Left lung (tissue), 4 donors: ENCODE measurements at regions not wholly inside any gene's neighbourhood (a gene's known extent, or its start where the extent isn't known, plus 50 kb on each side); places are given as distances from the start of the nearest gene placed in this dataset.

ENCODE experiments used
- ATAC-seq: fragments of 200-7000 bp; cut with Tn5 transposase; one replicate; pipeline ENCODE4 v1.9.1; 2020; ENCODE audit warnings: moderate library complexity
- DNase-seq, 4 donors: peaks; one replicate each; pipeline ENCODE4 v3.0.0-alpha.2; 2013 to 2020
- H3K27ac ChIP-seq, 2 donors: fragments of 200-600 bp; sonication (generic) in 1 of 2; one replicate each; pipeline versions ENCODE4 v1.5.0 to v1.8.0; 2020 to 2021
- H3K27me3 ChIP-seq, 2 donors: fragments of 200-600 bp; sonication (generic) in 1 of 2; one replicate each; pipeline versions ENCODE4 v1.5.0 to v1.8.0; 2020 to 2021
- H3K36me3 ChIP-seq, 2 donors: fragments of 200-600 bp; sonication (generic) in 1 of 2; one replicate each; pipeline versions ENCODE4 v1.5.0 to v1.8.0; 2020 to 2021
- H3K4me1 ChIP-seq, 2 donors: fragments of 200-600 bp; one replicate each; pipeline ENCODE4 v1.8.0; 2021
- H3K4me3 ChIP-seq, 2 donors: fragments of 200-600 bp; sonication (generic) in 1 of 2; one replicate each; pipeline versions ENCODE4 v1.5.0 to v1.8.0; 2020 to 2021; ENCODE audit warnings: mild to moderate bottlenecking in 1 of 2
- H3K9me3 ChIP-seq, 2 donors: fragments of 200-600 bp; sonication (generic) in 1 of 2; one replicate each; pipeline versions ENCODE4 v1.5.0 to v1.8.0; 2020 to 2021
- CTCF ChIP-seq, 2 donors: fragments of 200-600 bp; sonication (generic) in 1 of 2; IDR thresholded peaks; one replicate each; pipeline versions ENCODE4 v1.5.0 to v1.8.0; 2021; ENCODE audit warnings: antibody characterized with exemption in 2 of 2
- intact Hi-C, 2 donors: fragments of 100-400 bp; cut with DNase I; formaldehyde crosslinking; loops; one replicate each; pipeline versions ENCODE4 v1.11.2 to v1.14.2; 2022
- donor health status: DM: no; HTN: yes; CAD: no.
- donor health status: DM: no; HTN: no; CAD: no.

- no peak overlapping the region for H3K4me3 ChIP-seq
- DNase-seq (no peak), ATAC-seq (no peak)
- intact Hi-C loops = no loop called here
- H3K27ac ChIP-seq = no peak overlapping the region
- no peaks in the 10 kb centered on the region for H3K36me3 ChIP-seq
- H3K9me3 ChIP-seq = no peaks in the 10 kb centered on the region
- TF ChIP-seq CTCF (IDR thresholded peaks at IDR 0.05) = no peak
- H3K4me1 ChIP-seq = no peaks in the 10 kb centered on the region
- no peaks in the 10 kb centered on the region for H3K27me3 ChIP-seq
These were observed 325.6 kb upstream of the USP15 start for GRCh38 chr12:61934564-61934963.

GRCh38 chr12:61939977-61940376 lies 320.2 kb upstream of the USP15 start:
- Histone ChIP-seq H3K27ac (no peak overlapping the region), H3K36me3 (no peaks in the 10 kb centered on the region), H3K4me3 (no peak overlapping the region), H3K9me3 (peaks cover 0 to 4% of the 10 kb centered on the region in 2 donors), H3K27me3 (no peaks in the 10 kb centered on the region), H3K4me1 (no peaks in the 10 kb centered on the region)
- intact Hi-C loops = no loop called here
- no peak for DNase-seq
- ATAC-seq = no peak
- TF ChIP-seq CTCF (IDR thresholded peaks at IDR 0.05) = no peak

GRCh38 chr12:61956545-61956944 lies 303.7 kb upstream of the USP15 start:
- Histone ChIP-seq H3K4me1 (no peaks in the 10 kb centered on the region), H3K27me3 (no peaks in the 10 kb centered on the region), H3K4me3 (no peak overlapping the region), H3K9me3 (no peaks in the 10 kb centered on the region), H3K27ac (no peak overlapping the region), H3K36me3 (no peaks in the 10 kb centered on the region)
- no peak for TF ChIP-seq CTCF (IDR thresholded peaks at IDR 0.05)
- DNase-seq (no peak), ATAC-seq (no peak)
- intact Hi-C loops = no loop called here

GRCh38 chr12:61974461-61974860 lies 285.7 kb upstream of the USP15 start:
- no peak for TF ChIP-seq CTCF (IDR thresholded peaks at IDR 0.05)
- no peaks in the 10 kb centered on the region for H3K9me3 ChIP-seq
- no peaks in the 10 kb centered on the region for H3K36me3 ChIP-seq
- H3K27me3 ChIP-seq = no peaks in the 10 kb centered on the region
- DNase-seq (no peak), ATAC-seq (no peak)
- no peak overlapping the region for H3K4me3 ChIP-seq
- intact Hi-C loops = no loop called here
- H3K4me1 ChIP-seq = no peaks in the 10 kb centered on the region
- no peak overlapping the region for H3K27ac ChIP-seq

DNA sequence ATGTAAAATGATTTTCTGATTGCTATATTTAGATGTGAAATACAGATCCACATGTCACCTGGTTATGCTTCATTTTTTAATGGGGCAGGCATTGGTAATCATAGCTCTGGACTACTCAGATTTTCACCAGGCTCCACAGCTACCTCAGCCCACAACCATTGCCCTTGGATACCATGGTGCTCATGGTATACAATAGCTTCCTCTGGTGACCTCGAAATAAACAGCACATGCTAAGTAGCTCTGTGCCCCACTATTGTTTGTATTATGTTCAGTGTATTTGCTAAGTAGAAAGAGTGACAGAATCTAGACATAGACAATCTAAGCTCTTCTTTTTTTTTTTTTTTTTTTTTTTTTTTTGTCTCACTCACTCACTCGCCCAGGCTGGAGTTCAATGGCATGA lies 274.4 kb upstream of the USP15 start:
- Histone ChIP-seq H3K4me1 (no peaks in the 10 kb centered on the region), H3K27me3 (no peaks in the 10 kb centered on the region), H3K27ac (no peak overlapping the region), H3K4me3 (no peak overlapping the region), H3K36me3 (no peaks in the 10 kb centered on the region), H3K9me3 (peaks cover 0 to 4% of the 10 kb centered on the region in 2 donors)
- no peak for DNase-seq
- TF ChIP-seq CTCF (IDR thresholded peaks at IDR 0.05) = no peak
- ATAC-seq = no peak
- intact Hi-C loops = no loop called here
